ENCODE measurements at regions not wholly inside any gene's neighbourhood (a gene's known extent, or its start where the extent isn't known, plus 50 kb on each side); places are given as distances from the start of the nearest gene placed in this dataset.

DNA sequence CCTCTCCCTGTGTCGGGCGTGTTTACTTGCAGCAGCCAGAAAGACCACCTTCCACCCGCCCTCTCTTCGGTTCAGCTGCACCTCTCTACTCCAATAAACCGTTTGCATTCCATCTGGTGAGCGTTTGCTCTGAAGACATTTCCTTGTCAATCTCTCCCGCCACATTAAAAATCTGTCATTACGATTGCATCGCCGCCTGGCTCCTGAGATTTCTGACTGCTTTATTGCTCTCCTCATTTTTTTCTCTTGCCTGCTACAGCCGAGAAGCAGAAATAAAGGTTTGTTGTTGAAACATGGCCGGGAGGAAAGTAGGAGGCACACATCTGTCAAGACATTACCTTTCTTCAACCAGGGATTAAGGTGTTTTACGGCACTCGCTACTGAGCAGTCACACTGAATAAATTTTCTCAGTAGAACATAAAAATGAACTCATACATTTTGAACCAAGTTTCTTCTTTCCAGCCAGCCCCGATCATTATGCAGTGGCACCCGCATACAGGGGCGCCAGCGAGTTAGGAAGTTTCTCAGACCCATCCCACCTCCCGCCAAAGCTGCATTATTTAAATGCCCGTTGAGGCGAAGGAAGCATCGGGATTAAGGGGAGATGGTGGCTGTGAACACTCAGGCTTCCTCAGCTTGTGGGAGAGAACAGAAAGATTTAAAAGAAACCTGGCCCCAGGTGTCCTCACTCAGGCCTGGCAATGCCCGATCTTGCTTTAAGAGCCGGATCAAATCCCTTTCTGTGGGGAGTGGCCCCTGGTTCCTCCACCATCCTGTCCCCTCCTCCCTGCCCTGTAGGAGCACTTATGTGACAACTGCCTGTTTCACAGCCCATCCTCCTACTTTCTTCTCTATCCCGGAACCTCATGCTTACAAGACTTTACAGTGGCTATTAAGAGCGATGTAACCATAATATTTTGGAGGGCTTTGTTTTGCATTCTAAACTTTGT, 1108.9 kb downstream of the BCL11B start:
- H3K4me3 ChIP-seq (ENCODE audit: low read length in 3 of 3), result no peak overlapping the region
- no peak overlapping the region for H3K9ac ChIP-seq (ENCODE audit: low read length in 3 of 3)
- no peaks in the 10 kb centered on the region for H3K4me1 ChIP-seq (ENCODE audit: control insufficient read depth in 2 of 3, insufficient read depth in 2 of 3, low read depth in 1 of 3, low read length in 3 of 3)
- no peak overlapping the region for H3K27ac ChIP-seq (ENCODE audit: low read depth in 2 of 2, low read length in 2 of 2)
- DNase-seq (peak in 2 of 5 donors; percentile 12 to 23), FAIRE-seq (no peak)
- TF ChIP-seq, protein P1, sequence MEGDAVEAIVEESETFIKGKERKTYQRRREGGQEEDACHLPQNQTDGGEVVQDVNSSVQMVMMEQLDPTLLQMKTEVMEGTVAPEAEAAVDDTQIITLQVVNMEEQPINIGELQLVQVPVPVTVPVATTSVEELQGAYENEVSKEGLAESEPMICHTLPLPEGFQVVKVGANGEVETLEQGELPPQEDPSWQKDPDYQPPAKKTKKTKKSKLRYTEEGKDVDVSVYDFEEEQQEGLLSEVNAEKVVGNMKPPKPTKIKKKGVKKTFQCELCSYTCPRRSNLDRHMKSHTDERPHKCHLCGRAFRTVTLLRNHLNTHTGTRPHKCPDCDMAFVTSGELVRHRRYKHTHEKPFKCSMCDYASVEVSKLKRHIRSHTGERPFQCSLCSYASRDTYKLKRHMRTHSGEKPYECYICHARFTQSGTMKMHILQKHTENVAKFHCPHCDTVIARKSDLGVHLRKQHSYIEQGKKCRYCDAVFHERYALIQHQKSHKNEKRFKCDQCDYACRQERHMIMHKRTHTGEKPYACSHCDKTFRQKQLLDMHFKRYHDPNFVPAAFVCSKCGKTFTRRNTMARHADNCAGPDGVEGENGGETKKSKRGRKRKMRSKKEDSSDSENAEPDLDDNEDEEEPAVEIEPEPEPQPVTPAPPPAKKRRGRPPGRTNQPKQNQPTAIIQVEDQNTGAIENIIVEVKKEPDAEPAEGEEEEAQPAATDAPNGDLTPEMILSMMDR (IDR thresholded peaks at IDR 0.05; ENCODE audit: borderline replicate concordance, extremely low read depth, insufficient read depth), result no peak
- H3K27me3 ChIP-seq (ENCODE audit: control insufficient read depth, insufficient read depth, low read length), result peaks cover 4% of the 10 kb centered on the region
- no peaks in the 10 kb centered on the region for H3K36me3 ChIP-seq (ENCODE audit: control insufficient read depth in 2 of 3, insufficient read depth in 3 of 3, low read length in 3 of 3)
- no peaks in the 10 kb centered on the region for H3K9me3 ChIP-seq (ENCODE audit: control insufficient read depth in 2 of 3, insufficient read depth in 1 of 3, low read length in 3 of 3)
- intact Hi-C loops (cut with DNase I), result no loop called here

DNA sequence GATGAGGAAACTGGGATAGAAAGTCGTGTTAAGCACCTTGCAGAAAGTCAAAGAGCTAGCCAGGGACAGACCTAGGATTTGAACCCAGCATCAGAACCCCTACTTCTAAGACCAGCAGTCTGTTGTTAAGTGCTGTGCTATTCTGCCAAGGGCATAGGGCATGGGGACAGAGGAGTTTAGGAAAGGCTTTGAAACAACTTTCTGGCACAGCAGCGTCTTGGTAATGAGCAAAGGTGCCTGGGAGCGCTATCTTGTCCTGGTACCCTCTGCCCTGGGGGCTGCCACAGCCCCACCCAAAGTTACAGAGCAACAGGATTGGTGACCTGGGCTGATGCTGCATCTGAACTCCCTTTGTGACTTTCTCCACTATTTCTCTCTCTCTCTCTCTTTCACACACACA, 1108.1 kb downstream of the BCL11B start:
- Histone ChIP-seq H3K4me1 (ENCODE audit: control insufficient read depth in 2 of 3, insufficient read depth in 2 of 3, low read depth in 1 of 3, low read length in 3 of 3) (no peaks in the 10 kb centered on the region), H3K27me3 (ENCODE audit: control insufficient read depth, insufficient read depth, low read length) (peaks cover 4% of the 10 kb centered on the region), H3K36me3 (ENCODE audit: control insufficient read depth in 2 of 3, insufficient read depth in 3 of 3, low read length in 3 of 3) (no peaks in the 10 kb centered on the region), H3K9ac (ENCODE audit: low read length in 3 of 3) (no peak overlapping the region), H3K27ac (ENCODE audit: low read depth in 2 of 2, low read length in 2 of 2) (no peak overlapping the region), H3K9me3 (ENCODE audit: control insufficient read depth in 2 of 3, insufficient read depth in 1 of 3, low read length in 3 of 3) (no peaks in the 10 kb centered on the region), H3K4me3 (ENCODE audit: low read length in 3 of 3) (no peak overlapping the region)
- DNase-seq (no peak), FAIRE-seq (no peak)
- intact Hi-C loops (cut with DNase I), result no loop called here
- TF ChIP-seq, protein P1 (IDR thresholded peaks at IDR 0.05; ENCODE audit: borderline replicate concordance, extremely low read depth, insufficient read depth), result no peak

DNA sequence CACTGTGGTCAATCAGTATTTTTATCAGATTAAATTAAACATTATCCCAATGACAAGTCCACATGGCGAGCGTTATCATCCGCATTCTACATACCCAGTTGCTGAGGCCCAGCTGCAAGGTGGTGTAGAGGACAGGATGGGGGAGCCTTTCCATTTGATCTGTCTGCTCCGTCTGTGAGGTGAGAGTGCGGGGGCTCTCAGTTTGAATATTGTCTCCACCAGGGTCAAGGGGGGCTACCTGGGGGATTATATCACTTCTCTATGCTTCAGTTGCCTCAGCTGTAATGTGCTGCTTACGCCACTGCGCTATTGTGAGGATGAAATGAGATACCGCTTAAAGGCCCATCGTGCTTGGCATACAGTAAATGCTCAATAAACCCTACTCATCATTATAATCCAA, 1106.0 kb downstream of the BCL11B start:
- TF ChIP-seq, protein P1 (IDR thresholded peaks at IDR 0.05; ENCODE audit: borderline replicate concordance, extremely low read depth, insufficient read depth), result no peak
- Histone ChIP-seq H3K36me3 (ENCODE audit: control insufficient read depth in 2 of 3, insufficient read depth in 3 of 3, low read length in 3 of 3) (no peaks in the 10 kb centered on the region), H3K9me3 (ENCODE audit: control insufficient read depth in 2 of 3, insufficient read depth in 1 of 3, low read length in 3 of 3) (no peaks in the 10 kb centered on the region), H3K4me3 (ENCODE audit: low read length in 3 of 3) (no peak overlapping the region), H3K27me3 (ENCODE audit: control insufficient read depth, insufficient read depth, low read length) (peaks cover 4% of the 10 kb centered on the region), H3K9ac (ENCODE audit: low read length in 3 of 3) (no peak overlapping the region), H3K27ac (ENCODE audit: low read depth in 2 of 2, low read length in 2 of 2) (no peak overlapping the region), H3K4me1 (ENCODE audit: control insufficient read depth in 2 of 3, insufficient read depth in 2 of 3, low read depth in 1 of 3, low read length in 3 of 3) (no peaks in the 10 kb centered on the region)
- FAIRE-seq (no peak), DNase-seq (no peak)
- intact Hi-C loops (cut with DNase I), result no loop called here

All from kidney (tissue), 13 donors.